ENCODE measurements at regions not wholly inside any gene's neighbourhood (a gene's known extent, or its start where the extent isn't known, plus 50 kb on each side); places are given as distances from the start of the nearest gene placed in this dataset.

DNA sequence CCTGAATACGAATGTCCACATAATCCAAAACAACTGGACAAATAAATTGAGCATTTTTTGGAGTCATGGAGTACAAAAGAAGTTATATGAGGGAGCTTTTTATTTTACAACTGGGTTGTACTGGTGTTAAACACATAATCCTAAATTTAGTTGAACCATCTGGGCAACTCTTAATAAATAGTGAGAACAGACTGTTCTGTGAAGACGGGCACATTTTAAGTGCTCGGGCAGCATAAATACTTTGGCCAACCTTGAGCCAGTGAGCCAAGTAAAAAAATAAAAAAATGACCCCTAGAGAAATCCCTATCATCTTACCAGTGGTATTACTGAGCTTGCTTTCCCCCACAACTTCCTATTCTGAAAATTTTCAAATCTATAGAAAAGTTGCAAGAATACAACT, 50.9 kb upstream of the PSME4 start:
- TF ChIP-seq, protein P1, sequence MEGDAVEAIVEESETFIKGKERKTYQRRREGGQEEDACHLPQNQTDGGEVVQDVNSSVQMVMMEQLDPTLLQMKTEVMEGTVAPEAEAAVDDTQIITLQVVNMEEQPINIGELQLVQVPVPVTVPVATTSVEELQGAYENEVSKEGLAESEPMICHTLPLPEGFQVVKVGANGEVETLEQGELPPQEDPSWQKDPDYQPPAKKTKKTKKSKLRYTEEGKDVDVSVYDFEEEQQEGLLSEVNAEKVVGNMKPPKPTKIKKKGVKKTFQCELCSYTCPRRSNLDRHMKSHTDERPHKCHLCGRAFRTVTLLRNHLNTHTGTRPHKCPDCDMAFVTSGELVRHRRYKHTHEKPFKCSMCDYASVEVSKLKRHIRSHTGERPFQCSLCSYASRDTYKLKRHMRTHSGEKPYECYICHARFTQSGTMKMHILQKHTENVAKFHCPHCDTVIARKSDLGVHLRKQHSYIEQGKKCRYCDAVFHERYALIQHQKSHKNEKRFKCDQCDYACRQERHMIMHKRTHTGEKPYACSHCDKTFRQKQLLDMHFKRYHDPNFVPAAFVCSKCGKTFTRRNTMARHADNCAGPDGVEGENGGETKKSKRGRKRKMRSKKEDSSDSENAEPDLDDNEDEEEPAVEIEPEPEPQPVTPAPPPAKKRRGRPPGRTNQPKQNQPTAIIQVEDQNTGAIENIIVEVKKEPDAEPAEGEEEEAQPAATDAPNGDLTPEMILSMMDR (IDR thresholded peaks at IDR 0.05; ENCODE audit: low read depth, low read length), result no peak
- DNase-seq (ENCODE audit: extremely low read depth, low read depth), result no peak

DNA sequence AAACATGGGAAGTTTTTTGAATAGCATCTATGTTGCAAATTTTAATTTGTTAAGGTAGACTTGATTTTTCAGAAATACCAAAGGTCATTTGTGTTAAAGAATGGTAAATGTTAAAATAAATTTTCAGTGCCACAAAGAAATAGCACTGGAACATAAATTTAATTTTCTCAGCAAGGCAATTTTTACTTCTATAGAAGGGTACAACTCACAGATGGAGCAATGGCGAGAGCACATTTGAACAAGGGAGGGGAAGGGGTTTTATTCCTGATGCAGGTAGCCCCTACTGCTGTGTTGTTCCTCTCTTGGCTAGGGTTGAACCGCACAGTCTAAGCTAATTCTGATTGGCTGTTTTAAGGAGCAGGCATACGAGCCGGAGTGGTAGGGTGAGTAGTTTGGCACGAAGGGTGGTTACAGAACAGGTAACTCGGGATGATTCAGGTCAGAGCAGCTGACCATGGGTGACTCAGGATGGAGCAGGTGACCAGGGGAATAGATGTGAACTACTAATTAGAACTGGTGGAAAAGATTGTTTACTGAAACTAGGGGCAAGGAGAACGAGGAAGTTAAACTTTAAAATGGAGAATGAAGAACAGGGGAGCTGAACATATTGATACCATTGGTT, 50.1 kb upstream of the PSME4 start:
- no peak for DNase-seq (ENCODE audit: extremely low read depth, low read depth)
- TF ChIP-seq, protein P1 (IDR thresholded peaks at IDR 0.05; ENCODE audit: low read depth, low read length), result no peak

Measured in AG09319 (cell line).